ENCODE measurements at regions not wholly inside any gene's neighbourhood (a gene's known extent, or its start where the extent isn't known, plus 50 kb on each side); places are given as distances from the start of the nearest gene placed in this dataset.
"Not testable (repeated sequence)": the region's sequence is repeated elsewhere in the genome, so short reads cannot be mapped to it uniquely, and the experiment has no call there.

DNA sequence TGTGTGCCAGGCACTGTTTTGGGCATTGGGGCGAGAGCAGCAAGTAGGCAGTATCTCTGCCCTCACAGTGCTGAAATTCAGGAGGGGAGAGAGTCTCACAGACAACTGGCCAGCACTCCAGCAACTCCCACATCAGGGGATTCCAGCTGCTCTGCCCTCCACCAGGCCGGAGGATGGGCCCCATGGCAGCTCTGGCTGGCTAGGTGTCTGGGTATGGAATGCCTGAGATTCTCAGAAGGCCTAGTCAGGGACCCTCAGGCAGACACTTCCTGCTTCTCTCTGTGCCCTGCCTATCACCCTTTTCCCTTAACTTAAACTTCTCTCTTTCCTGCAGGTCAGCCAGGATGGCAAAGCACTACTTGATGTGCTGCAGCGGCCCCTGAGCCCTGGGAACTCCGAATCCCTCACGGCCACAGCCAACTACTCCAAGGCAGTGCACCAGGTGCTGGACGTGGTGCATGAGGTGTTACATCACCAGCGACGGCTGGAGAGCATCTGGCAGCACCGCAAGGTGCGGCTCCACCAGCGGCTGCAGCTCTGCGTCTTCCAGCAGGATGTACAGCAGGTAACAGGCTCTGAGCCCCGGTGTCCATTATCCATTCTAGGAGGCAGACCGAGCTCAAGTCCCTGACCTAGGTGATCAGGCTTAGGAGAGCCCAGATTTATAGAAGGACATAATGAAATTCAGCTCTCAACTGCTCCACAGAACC lies 342.2 kb upstream of the ROPN1 start:
- TF ChIP-seq CTCF (IDR thresholded peaks at IDR 0.05; ENCODE audit: insufficient read depth, low read length, poor library complexity, severe bottlenecking), result no peak
- H3K4me3 ChIP-seq (ENCODE audit: low read depth, low read length), result no peak overlapping the region
- H3K27me3 ChIP-seq (ENCODE audit: control insufficient read depth, insufficient read depth, low read length), result no peaks in the 10 kb centered on the region
- DNase-seq (ENCODE audit: low read depth), result no peak
- no peaks in the 10 kb centered on the region for H3K36me3 ChIP-seq (ENCODE audit: control insufficient read depth, insufficient read depth, low read length)

GRCh38 chr3:124336067-124336656 lies 344.2 kb upstream of the ROPN1 start:
- TF ChIP-seq CTCF (IDR thresholded peaks at IDR 0.05; ENCODE audit: insufficient read depth, low read length, poor library complexity, severe bottlenecking), result no peak
- Histone ChIP-seq H3K36me3 (ENCODE audit: control insufficient read depth, insufficient read depth, low read length) (no peaks in the 10 kb centered on the region), H3K27me3 (ENCODE audit: control insufficient read depth, insufficient read depth, low read length) (no peaks in the 10 kb centered on the region), H3K4me3 (ENCODE audit: low read depth, low read length) (no peak overlapping the region)
- DNase-seq (ENCODE audit: low read depth), result no peak

- TF ChIP-seq CTCF (IDR thresholded peaks at IDR 0.05; ENCODE audit: insufficient read depth, low read length, poor library complexity, severe bottlenecking), result no peak
- Histone ChIP-seq H3K4me3 (ENCODE audit: low read depth, low read length) (no peak overlapping the region), H3K36me3 (ENCODE audit: control insufficient read depth, insufficient read depth, low read length) (no peaks in the 10 kb centered on the region), H3K27me3 (ENCODE audit: control insufficient read depth, insufficient read depth, low read length) (no peaks in the 10 kb centered on the region)
- DNase-seq (ENCODE audit: low read depth), result no peak
Measured at GRCh38 chr3:124345845-124346244, 353.9 kb upstream of the ROPN1 start.

DNA sequence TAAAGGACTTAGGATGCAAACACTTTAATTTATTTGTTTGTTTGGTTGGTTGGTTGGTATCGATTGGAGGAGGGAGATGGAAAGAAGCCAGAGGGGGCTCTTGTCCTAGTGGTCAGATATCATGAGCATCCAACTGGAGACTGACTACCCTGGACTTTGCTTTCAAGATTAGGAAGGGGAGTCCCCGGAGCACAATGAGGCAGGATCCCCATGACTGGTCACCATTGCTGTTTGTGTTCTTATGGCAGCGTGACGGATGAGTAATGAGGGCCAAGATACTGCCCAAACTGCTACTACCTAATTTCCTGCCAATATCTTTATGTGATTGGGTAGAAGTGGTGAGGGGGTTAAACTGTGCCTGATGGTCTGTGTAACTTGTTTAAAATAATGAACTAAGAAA lies 354.6 kb upstream of the ROPN1 start:
- Histone ChIP-seq H3K36me3 (ENCODE audit: control insufficient read depth, insufficient read depth, low read length) (no peaks in the 10 kb centered on the region), H3K27me3 (ENCODE audit: control insufficient read depth, insufficient read depth, low read length) (no peaks in the 10 kb centered on the region), H3K4me3 (ENCODE audit: low read depth, low read length) (no peak overlapping the region)
- DNase-seq (ENCODE audit: low read depth), result no peak
- no peak for TF ChIP-seq CTCF (IDR thresholded peaks at IDR 0.05; ENCODE audit: insufficient read depth, low read length, poor library complexity, severe bottlenecking)

- H3K27me3 ChIP-seq (ENCODE audit: control insufficient read depth, insufficient read depth, low read length), result no peaks in the 10 kb centered on the region
- TF ChIP-seq CTCF (IDR thresholded peaks at IDR 0.05; ENCODE audit: insufficient read depth, low read length, poor library complexity, severe bottlenecking), result peak; percentile 28
- DNase-seq (ENCODE audit: low read depth), result no peak
- H3K36me3 ChIP-seq (ENCODE audit: control insufficient read depth, insufficient read depth, low read length), result no peaks in the 10 kb centered on the region
- no peak overlapping the region for H3K4me3 ChIP-seq (ENCODE audit: low read depth, low read length)
Measured at GRCh38 chr3:124347418-124347817, 355.5 kb upstream of the ROPN1 start.

GRCh38 chr3:124348555-124348954 lies 356.6 kb upstream of the ROPN1 start:
- not testable (repeated sequence) for H3K27me3 ChIP-seq (ENCODE audit: control insufficient read depth, insufficient read depth, low read length); H3K4me3 ChIP-seq (ENCODE audit: low read depth, low read length); DNase-seq (ENCODE audit: low read depth); H3K36me3 ChIP-seq (ENCODE audit: control insufficient read depth, insufficient read depth, low read length)
